ENCODE measurements at regions not wholly inside any gene's neighbourhood (a gene's known extent, or its start where the extent isn't known, plus 50 kb on each side); places are given as distances from the start of the nearest gene placed in this dataset.

DNA sequence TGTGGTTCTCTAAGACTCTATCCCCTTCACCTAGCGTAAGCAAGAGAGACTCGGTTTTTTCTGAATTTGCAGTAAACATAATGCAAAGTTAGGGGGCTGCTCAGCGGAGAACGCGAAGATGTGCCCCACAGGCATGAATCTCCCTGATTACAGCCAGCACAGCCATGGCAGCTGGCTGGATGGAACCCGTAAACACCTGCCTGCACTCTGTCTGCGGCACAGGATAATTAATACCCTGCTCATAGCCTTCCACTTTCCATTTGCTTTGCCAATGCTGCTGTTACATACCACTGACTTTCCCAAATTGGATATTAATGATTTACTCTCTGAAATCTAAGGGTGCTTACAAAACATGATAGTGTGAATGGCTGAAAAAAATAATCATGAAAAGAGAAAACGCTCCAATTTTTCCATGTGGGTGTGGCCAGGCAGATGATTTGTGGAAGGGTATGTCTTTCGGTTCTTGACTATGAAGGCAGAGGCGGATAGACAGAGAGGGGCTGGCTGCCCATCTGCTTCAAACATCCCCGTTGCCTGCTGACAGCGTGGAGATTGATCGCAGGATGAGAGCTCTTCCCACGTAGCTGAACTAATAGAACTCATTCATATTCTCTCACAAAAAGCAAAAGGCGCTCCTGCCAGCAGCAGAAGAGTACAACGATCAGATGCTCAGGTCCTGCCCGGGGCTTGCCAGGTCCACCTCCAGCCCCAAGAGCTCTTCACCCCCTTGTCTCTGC is 193.2 kb upstream of the GHITM start:
- no peak for DNase-seq

- no peak for DNase-seq
Measured at GRCh38 chr10:83952314-83952713, 187.0 kb upstream of the GHITM start.

DNA sequence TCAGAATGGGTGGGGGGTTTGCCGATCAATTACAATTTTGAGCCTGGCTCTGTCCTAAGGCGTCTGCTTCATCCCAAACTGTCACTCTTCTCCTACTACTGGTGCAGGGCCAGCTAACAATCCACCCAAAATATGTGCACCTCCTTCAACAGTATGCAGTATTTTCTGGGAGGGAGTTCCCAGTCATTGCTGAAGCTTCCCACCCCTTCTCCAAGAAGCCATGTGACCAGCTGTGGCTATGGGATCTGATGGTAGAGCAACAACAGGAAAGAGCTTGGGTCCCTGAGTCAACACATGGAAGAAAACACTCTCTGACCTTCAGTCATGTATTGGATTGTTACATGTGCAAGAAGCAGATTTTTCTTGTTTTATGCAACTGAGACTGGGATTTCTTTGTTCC is 185.7 kb upstream of the GHITM start:
- DNase-seq = no peak

- no peak for DNase-seq
Measured at GRCh38 chr10:83954193-83954799, 185.0 kb upstream of the GHITM start.

DNA sequence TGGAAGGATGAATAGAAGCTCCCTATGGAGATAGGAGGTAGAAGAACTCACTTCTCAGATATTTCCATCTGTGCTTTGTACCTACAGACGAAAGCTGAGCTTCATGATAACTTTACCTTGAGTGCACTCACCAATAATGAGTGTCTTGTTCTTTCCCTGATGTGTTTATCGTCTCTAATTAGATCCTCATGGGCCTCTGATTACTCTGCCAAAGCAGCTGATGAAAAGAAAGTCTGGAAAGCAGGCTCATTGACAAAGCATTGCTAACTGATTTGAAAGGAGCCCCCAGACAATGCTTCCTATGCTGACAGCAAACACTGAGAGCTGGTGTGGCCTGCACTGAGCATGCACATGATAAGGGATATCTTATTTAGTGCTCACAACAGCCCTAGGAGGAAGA is 183.9 kb upstream of the GHITM start:
- DNase-seq = no peak

DNA sequence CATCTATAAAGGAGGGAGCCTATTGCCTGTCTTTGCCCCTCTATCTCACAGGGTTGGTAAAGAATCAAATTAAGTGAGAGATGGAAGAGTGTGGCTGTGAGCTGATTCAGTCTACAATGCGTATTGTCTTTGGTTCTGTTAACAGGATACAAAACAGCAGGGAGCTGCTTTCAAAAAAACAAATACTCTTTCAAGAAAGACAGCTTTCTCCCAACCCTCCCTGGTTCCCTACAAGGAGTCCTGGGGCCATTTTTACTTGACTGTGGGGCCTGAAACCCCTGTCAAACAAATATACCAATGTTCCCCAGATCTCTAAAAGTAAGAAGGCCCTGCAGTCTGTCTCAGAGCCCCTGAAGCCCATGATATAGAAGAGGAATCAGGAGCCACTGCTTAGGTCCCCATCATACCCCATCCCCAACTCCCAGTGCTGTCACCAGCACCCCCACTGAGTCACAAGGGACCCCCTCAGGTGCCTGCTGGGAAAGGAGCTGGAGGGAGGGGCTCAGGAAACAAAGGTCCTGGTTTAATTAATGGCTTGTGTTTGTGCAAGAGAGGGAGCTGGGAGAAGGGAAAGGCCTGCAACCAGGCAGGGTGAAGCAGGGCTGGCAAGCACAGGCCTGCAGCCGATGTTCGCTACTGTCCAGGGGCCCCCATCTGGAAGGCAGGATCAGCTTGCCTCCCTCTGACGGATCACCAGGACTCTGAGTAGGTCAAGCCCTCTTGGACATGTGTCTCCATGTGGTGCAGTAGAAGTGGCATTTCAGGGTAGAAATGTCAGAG is 182.0 kb upstream of the GHITM start:
- no peak for DNase-seq

DNA sequence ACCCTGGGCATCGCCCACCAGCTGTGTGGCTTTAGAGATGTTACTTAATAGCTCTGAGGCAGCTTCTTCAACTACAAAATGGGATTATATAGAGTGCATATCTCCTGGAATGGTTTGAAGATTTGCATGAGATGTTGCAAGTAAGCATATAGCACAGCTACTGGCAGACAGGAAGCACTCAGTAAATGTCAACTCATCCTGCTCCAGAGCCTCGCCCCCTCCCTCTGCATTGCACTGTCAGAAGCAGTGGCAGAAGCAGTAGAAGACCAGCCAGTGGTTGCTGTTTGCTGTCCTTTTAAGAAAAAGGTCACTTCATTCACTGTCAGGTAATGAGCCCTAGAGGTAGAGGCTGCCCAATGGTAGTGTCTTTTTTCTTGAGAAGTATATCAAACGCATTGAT is 180.0 kb upstream of the GHITM start:
- no peak for DNase-seq

DNA sequence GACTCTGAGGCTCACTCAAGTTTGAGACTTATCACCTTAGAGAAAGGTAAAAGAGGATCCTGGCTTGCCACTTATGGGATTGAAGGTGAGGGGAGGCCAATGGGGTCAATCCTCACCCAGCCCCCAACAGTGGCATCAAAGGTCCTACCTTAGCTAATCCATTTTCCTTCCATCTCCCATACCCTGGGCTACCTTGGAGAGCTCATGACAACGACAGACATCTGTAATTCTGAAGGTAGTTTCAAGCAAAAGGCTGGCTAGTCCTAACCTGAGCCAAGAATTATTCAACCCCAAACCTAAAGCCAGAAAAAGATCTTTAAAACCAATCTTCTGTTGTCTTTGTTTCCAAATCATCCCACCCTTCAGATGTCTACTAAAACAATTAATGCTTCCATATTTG is 179.2 kb upstream of the GHITM start:
- no peak for DNase-seq

- DNase-seq = no peak
Measured at GRCh38 chr10:83961620-83962019, 177.7 kb upstream of the GHITM start.

GRCh38 chr10:83963446-83963845 is 175.9 kb upstream of the GHITM start:
- no peak for DNase-seq

- no peak for DNase-seq
Measured at GRCh38 chr10:83965473-83965872, 173.8 kb upstream of the GHITM start.

DNA sequence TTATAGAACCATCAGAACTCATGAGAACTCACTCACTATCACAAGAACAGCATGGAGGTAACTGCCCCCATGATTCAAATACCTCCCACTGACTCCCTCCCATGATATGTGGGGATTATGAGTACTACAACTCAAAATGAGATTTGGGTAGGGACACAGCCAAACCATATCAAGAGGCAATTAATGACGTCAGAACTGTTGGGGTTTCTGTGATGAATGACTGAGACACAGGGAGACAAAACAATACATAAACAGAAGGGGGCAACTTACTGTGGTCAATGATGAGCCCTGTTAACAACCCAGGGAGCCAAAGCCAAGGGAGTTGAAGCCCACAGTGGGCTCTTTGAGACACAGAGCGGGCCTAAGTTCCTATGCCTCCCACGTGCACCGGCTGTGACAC is 171.3 kb upstream of the GHITM start:
- no peak for DNase-seq

DNA sequence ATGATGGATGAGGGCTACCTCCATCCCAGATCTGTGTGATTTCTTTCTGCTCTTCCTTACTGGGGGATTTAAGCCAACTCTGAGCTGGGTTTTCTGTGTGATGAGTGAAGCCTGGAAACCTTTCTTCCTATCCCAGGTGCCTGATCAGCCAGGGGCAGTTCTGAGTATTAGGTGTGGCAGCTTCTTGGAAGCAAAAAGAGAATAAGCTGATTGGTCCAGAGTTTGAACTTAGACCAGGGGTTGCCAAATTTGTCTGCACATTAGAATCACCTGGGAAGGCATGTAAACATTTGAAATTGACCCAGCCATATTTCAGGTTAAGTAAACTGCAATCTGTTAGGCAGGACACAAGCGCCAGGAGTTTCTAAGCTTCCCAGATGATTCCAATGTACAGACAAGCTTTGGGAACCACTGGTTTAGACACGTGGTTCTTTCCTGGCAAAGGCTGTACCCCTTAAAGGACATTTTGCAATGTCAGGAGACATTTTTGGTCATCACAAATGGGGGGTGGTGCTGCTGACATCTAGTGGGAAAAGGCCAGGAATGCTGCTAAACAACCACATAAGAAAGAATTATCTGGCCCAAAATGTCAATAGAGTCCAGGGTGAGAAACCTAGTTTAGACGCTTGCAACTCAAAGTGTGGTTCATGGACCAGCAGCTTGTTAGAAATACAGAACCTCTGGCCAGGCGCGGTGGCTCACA is 160.5 kb upstream of the GHITM start:
- no peak for DNase-seq

- no peak for DNase-seq
Measured at GRCh38 chr10:83982812-83983211, 156.5 kb upstream of the GHITM start.

DNA sequence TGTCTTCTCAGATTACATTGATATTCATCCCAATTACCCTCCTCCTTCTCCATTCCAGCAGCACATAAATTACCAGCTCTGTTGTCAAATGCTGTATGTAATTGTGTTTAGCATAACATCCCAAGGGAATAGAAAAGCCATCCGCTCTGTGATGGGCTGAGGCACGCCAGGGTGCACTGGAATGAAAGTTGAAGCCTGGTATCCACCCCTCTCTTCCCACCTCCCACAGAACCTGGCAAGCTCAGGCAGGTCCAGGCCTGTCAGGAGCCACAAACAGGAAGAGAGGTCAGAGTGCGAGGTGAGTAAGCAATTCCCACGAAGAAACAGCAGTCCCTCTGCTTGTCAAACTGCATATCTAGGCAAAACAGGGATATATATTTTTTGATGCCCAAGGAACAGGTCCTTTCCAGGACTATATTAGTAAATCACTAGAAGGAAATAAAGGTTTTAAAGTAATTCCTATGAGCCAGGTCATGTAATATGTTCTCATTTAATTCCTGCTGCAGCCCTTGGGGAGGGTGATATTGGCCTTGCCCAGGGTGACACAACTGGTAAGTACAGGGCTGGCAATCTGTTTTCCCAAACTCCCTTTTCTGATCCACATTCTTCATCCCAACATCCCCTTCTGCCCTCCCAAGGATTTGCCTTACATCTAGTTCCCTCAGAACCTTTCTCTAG is 155.6 kb upstream of the GHITM start:
- DNase-seq = no peak

DNA sequence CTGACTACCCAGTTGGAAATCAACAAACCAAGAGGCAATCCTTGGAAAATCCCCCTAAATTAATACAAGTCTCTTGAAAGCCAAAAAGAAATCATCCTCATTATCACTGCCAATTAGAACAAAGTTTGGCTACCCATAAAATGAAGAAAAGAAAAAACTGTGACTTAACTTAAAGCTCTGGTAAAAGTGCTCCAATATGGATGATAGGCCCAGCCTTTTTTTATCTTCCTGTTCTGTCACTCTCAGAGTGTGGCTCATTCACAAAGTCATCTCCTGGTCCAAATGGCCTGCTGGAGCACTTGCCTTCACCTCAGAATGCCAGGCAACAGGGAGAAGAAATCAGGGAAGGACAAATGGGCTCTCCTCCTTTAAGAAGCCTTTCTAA is 155.1 kb upstream of the GHITM start:
- DNase-seq = no peak

DNA sequence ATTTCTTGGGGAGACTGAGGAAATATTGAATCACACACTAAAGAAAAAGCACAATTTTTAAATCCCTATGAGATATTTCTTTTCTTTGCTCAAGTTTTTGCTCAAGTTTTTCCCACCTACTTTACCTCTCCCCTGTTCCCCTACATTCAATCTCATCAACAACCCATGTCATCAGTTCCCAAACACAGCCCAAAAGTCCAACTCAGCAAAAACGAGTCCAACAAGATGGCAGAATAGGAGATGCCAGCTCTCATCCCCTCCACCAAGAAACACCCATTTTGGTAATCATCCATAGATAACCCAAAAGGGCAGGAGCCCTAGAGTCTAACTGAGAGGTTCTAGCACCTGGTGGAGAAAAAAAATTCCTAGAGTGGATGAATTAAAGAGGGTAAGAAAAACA is 152.5 kb upstream of the GHITM start:
- DNase-seq = no peak

- no peak for DNase-seq
Measured at GRCh38 chr10:83987216-83987615, 152.1 kb upstream of the GHITM start.

- no peak for DNase-seq
Measured at GRCh38 chr10:83988435-83988834, 150.9 kb upstream of the GHITM start.

- DNase-seq = no peak
Measured at GRCh38 chr10:83990126-83990525, 149.2 kb upstream of the GHITM start.

DNA sequence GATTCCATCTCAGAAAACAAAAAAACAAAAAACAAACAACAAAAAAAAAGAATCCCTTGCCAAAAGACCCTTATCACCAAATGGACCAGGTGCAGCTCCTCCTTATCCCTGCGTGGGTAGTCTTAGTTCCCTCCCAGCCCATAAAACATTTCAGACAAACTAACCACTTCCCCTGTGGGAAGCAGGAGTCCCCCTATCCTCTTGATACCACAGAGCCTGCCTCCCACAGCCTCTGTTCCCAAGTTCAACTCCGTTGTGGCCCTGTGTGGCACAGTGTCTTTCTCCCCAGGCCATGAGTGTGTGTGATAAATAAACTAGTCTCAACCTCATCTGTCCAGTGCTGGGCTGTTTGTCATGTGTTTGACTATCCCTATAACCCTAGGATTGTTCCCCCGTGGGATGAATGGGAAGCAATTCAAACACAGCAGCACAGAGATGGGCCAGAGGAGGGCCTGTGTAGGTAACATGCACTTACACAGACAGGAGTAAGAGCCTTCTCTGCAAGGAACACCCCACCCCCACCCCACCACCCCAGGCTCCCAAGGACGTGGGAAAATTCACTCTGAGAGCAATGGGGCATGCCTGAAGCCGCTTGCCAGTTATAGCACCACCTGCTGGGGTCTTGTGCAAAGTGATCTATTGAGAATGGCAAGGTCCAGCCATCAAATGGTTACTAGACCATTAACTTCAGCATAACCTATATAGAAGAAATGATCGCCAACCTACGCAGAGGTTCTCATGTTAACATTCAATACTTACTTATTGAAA is 147.1 kb upstream of the GHITM start:
- no peak for DNase-seq

DNA sequence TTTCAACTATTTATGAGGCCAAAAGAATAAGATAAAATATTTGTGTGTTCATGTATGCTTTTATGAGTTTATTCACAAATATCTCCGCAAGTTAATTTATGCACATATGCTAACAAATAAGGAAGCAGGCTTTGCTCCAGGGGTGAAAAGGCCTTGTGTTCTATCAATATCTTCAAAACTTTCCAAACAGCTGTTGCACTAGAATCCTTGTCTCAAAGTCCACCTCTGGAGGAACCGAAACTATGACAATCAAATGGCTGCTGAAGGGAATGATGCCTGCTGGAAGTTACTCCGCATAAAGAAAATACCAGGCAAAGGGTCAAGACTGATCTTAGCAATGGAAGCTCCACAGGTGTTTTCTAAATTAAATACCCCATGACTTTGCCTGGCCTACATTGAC is 145.0 kb upstream of the GHITM start:
- DNase-seq = no peak

Measured in activated CD4-positive, CD25-positive, alpha-beta regulatory T cell (primary cell).